ENCODE measurements at regions not wholly inside any gene's neighbourhood (a gene's known extent, or its start where the extent isn't known, plus 50 kb on each side); places are given as distances from the start of the nearest gene placed in this dataset.

- DNase-seq = no peak
Measured at GRCh38 chr11:80163441-80163840, 722.6 kb upstream of the TENM4 start.

GRCh38 chr11:80163011-80163410, 722.2 kb upstream of the TENM4 start:
- no peak for DNase-seq

GRCh38 chr11:80162387-80162786, 721.6 kb upstream of the TENM4 start:
- DNase-seq = no peak

- DNase-seq = no peak
Measured at GRCh38 chr11:80157447-80157846, 716.6 kb upstream of the TENM4 start.

GRCh38 chr11:80156062-80156461, 715.2 kb upstream of the TENM4 start:
- DNase-seq = no peak

- peak; percentile 90 for DNase-seq
Measured at GRCh38 chr11:80155412-80156017, 714.7 kb upstream of the TENM4 start.

GRCh38 chr11:80146232-80146631, 705.4 kb upstream of the TENM4 start:
- peak; percentile 96 for DNase-seq

- DNase-seq = peak; percentile 99
Measured at GRCh38 chr11:80144897-80145594, 704.2 kb upstream of the TENM4 start.

- no peak for DNase-seq
Measured at GRCh38 chr11:80136991-80137390, 696.2 kb upstream of the TENM4 start.

GRCh38 chr11:80129396-80129795, 688.6 kb upstream of the TENM4 start:
- no peak for DNase-seq

- DNase-seq = no peak
Measured at GRCh38 chr11:80122211-80122610, 681.4 kb upstream of the TENM4 start.

- peak; percentile 54 for DNase-seq
Measured at GRCh38 chr11:80118073-80118472, 677.2 kb upstream of the TENM4 start.

- no peak for DNase-seq
Measured at GRCh38 chr11:80116796-80117195, 676.0 kb upstream of the TENM4 start.

GRCh38 chr11:80109652-80110051, 668.8 kb upstream of the TENM4 start:
- no peak for DNase-seq

GRCh38 chr11:80109031-80109430, 668.2 kb upstream of the TENM4 start:
- DNase-seq = no peak

- no peak for DNase-seq
Measured at GRCh38 chr11:80107415-80107814, 666.6 kb upstream of the TENM4 start.

- DNase-seq = no peak
Measured at GRCh38 chr11:80104191-80104590, 663.4 kb upstream of the TENM4 start.

GRCh38 chr11:80103142-80103859, 662.5 kb upstream of the TENM4 start:
- DNase-seq = no peak

- no peak for DNase-seq
Measured at GRCh38 chr11:80097146-80097545, 656.3 kb upstream of the TENM4 start.

- DNase-seq = no peak
Measured at GRCh38 chr11:80096736-80097135, 655.9 kb upstream of the TENM4 start.

- no peak for DNase-seq
Measured at GRCh38 chr11:80086496-80087055, 645.7 kb upstream of the TENM4 start.

- peak; percentile 65 for DNase-seq
Measured at GRCh38 chr11:80085563-80085962, 644.7 kb upstream of the TENM4 start.

GRCh38 chr11:80084608-80085007, 643.8 kb upstream of the TENM4 start:
- DNase-seq = peak; percentile 92

GRCh38 chr11:80083531-80083951, 642.7 kb upstream of the TENM4 start:
- no peak for DNase-seq

Measured in NCI-H526 treated with DMSO at 0.1 percent for 48 hours (cell line).